Retinal pigment epithelial cell (primary cell): ENCODE measurements at regions not wholly inside any gene's neighbourhood (a gene's known extent, or its start where the extent isn't known, plus 50 kb on each side); places are given as distances from the start of the nearest gene placed in this dataset.
A peak's percentile ranks its signal among the peaks of the same experiment; 100 is the strongest.

Source experiments
- DNase-seq: peaks from one replicate; pipeline ENCODE4 v3.0.0-alpha.2; 2010; ENCODE audit warnings: low read depth
- H3K4me3 ChIP-seq: 2 replicates; pipeline ENCODE4 v1.5.1; 2011; ENCODE audit warnings: mild to moderate bottlenecking, low read length, control low read depth, moderate library complexity
- TF ChIP-seq, protein P1 (sequence below): conservative IDR thresholded peaks from 2 replicates; pipeline ENCODE4 v1.5.1; 2011; ENCODE audit warnings: low read depth, low read length, control low read depth, inconsistent platforms

DNA sequence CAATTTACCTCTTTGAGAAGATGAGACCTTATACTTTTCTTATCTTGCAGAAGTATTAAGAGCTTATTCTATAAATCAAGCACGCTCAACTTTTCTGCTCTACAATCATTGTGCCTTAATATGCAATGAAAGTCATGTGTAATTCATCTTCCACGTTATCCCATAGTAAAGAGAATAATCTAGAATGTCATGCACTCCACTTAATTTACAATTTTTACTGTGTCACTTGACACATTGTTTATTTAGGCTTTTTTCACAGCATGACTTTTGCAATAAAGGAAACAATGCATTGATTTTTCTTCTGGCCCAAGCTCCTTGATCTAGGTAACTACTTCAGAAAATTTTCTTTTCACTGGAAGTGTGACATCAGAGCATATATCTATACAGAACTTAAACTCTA lies 290.9 kb downstream of the HHIPL2 start:
- TF ChIP-seq, protein P1, sequence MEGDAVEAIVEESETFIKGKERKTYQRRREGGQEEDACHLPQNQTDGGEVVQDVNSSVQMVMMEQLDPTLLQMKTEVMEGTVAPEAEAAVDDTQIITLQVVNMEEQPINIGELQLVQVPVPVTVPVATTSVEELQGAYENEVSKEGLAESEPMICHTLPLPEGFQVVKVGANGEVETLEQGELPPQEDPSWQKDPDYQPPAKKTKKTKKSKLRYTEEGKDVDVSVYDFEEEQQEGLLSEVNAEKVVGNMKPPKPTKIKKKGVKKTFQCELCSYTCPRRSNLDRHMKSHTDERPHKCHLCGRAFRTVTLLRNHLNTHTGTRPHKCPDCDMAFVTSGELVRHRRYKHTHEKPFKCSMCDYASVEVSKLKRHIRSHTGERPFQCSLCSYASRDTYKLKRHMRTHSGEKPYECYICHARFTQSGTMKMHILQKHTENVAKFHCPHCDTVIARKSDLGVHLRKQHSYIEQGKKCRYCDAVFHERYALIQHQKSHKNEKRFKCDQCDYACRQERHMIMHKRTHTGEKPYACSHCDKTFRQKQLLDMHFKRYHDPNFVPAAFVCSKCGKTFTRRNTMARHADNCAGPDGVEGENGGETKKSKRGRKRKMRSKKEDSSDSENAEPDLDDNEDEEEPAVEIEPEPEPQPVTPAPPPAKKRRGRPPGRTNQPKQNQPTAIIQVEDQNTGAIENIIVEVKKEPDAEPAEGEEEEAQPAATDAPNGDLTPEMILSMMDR = no peak
- H3K4me3 ChIP-seq = no peak overlapping the region
- no peak for DNase-seq

DNA sequence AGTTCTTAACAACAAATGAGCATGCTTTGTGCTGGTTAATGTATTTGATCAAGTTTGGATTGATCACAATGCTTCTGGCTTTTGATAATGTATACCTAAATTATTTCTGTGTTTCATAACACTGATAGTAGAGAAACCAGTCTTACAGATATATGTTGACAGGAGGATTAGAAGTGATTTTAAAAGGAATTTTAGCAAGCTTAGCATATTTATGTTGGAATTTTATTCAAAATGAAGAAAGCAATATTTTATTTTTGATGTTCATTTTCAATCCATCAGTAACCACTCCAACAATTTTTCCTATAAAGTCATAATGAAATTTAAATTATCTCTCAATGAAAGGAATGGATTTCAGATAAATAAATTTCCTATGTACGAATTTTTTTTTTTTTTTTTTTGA lies 291.8 kb downstream of the HHIPL2 start:
- no peak overlapping the region for H3K4me3 ChIP-seq
- TF ChIP-seq, protein P1 = no peak
- no peak for DNase-seq

DNA sequence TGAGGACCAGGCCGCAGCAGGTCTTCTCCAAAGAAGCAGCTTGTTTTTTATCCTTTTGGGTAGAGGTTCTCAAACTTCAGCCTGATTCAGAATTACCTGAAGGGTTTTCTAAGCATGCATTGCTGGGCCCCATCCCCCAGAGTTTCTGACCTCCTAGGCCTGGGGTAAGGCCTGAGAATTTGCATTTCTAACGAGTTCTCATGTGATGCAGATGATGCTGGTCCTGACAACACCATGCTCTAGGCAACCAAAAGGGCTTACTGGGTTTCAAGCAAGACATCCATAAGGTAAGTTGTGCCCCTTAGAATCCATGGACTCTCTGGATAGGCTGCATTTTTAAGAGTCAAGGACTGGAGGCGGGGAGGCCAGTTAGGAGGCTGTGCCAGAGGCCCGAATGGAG lies 295.1 kb downstream of the HHIPL2 start:
- no peak for DNase-seq
- TF ChIP-seq, protein P1 = no peak
- H3K4me3 ChIP-seq = no peak overlapping the region

DNA sequence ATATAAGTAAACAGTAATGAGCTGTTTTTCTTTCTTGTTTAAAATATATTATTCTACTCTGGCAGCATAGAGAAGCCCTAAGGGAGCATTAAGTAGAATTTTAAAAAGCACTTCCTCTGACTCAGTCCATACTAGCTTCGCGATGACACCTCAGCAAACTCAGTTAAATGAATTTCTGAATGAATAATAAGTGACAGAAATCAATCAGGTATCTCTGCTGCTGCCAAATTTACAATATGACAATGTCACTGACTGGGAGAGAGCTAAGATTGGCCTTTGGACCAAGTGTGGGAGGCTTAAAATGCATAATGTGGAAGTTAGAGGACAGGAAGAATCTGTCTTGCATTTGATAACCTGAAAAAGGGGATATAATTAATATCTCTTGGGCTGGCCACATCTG lies 296.1 kb downstream of the HHIPL2 start:
- TF ChIP-seq, protein P1 = no peak
- H3K4me3 ChIP-seq = no peak overlapping the region
- no peak for DNase-seq

DNA sequence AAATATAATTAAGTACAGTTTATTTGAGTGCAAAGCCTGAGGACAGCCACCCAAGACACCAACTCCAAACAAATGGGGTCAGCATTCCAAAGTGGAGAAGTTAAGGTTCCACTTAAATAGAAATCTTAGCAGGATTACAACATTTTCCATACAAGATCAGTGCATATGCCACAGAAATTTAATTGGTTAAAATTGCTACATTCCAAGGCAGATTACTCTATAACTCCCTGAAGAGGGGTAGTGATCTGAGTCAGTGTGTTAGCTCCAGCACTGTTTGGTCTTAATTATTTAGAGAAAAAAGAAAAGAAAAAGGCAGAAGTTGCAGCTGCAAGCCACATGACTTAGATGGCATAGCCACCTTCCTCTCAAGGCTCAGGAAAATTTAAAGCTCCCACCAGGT lies 297.5 kb downstream of the HHIPL2 start:
- DNase-seq = peak; percentile 91
- TF ChIP-seq, protein P1 = no peak
- no peak overlapping the region for H3K4me3 ChIP-seq

DNA sequence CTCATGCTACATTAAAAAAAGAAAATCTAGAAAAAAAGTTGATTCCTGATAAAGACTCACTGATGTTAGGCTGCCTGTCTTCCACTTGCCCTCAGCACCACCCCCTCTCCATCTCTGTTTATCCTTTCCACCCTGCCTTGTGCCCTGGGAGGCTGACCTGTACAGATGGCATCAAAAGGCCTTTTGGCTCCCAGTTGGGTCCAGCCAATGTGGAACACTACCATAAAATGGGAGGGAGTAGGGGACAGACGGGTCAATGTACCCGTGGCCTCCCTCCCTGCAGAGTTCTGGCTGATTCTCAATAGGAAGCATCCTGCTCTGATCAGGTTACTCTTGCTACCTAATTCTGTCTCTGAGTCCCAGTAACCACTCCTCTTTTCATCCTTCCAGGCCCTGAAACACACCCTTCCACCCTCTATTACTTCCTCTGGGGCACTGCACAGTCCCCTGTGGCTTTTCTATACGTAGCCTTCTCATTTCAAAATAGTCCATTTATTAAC lies 300.0 kb downstream of the HHIPL2 start:
- TF ChIP-seq, protein P1 = no peak
- no peak for DNase-seq
- no peak overlapping the region for H3K4me3 ChIP-seq

DNA sequence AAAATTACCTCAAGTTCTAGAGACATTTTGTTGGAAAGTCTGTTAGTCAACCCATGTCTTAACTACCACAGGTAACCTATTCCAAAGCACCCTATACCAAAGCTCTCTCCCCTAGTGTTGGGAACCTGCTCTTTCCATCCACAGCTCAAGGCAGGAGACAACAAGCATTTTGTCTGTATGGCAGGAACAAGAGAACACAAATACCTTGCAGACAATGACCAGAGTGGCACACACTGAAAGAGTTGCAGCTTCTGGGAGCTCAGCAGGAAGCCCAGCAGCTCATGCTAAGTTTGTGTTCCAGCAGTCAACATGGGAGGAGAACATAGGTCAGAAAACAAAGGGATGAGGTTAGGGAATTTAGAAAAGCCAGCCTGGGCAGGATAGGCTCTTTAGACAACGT lies 300.8 kb downstream of the HHIPL2 start:
- H3K4me3 ChIP-seq = no peak overlapping the region
- TF ChIP-seq, protein P1 = no peak
- no peak for DNase-seq
